ENCODE measurements at regions not wholly inside any gene's neighbourhood (a gene's known extent, or its start where the extent isn't known, plus 50 kb on each side); places are given as distances from the start of the nearest gene placed in this dataset.

DNA sequence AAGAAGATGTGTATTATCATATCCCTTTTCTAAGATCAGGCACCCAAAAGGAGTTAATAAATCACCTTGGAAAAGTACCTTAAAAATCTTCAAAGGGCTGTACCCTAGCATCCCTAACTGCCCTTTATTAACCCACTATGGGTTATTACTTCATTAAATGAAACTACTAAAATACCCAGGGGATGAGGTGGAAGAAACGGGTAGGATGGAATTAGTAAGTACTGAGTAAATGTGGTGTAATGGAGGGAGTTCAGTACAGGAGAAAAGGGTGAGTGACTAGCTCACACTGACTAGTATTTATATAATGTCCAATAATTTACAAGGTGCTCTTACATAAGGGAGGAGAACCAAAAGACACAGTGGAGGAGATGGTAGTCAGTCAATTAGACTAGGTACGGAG lies 51.0 kb upstream of the RASGEF1B start:
- no peak for TF ChIP-seq POLR2AphosphoS5 (IDR thresholded peaks at IDR 0.05; ENCODE audit: low read depth, low read length)
- no peak for TF ChIP-seq TAF1 (IDR thresholded peaks at IDR 0.05; ENCODE audit: borderline replicate concordance, insufficient read depth, low read length)
- TF ChIP-seq SIN3A (IDR thresholded peaks at IDR 0.05; ENCODE audit: borderline replicate concordance, insufficient read depth, low read length) = no peak
- no peak for TF ChIP-seq FOXP2 (optimal IDR thresholded peaks at IDR 0.05; ENCODE audit: borderline replicate concordance, extremely low read depth, extremely low read length, insufficient read depth)
- TF ChIP-seq REST (IDR thresholded peaks at IDR 0.05; ENCODE audit: insufficient read depth in 1 of 2, low read depth in 2 of 2, low read length in 2 of 2) = no peak

DNA sequence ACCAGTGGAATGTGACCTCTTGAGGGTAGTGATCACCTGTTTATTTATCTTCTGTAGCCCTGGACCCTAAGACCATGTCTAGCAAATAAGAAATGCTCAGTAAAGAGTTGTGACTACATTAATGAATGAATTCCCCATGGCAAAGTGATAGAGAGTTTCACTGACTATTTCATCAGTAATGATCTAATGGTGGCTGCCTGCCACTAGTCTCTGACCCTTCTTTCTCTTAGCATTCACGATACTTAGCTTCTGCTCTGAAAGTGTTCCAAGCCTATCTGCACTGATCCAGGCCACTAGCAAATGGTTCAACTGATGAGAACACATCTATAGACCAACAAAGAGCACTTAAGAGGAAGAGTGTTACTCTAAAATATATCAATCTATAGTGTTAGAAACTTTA lies 50.0 kb upstream of the RASGEF1B start:
- TF ChIP-seq FOXP2 (optimal IDR thresholded peaks at IDR 0.05; ENCODE audit: borderline replicate concordance, extremely low read depth, extremely low read length, insufficient read depth) (no peak), POLR2AphosphoS5 (IDR thresholded peaks at IDR 0.05; ENCODE audit: low read depth, low read length) (no peak), REST (IDR thresholded peaks at IDR 0.05; ENCODE audit: insufficient read depth in 1 of 2, low read depth in 2 of 2, low read length in 2 of 2) (no peak), TAF1 (IDR thresholded peaks at IDR 0.05; ENCODE audit: borderline replicate concordance, insufficient read depth, low read length) (no peak), SIN3A (IDR thresholded peaks at IDR 0.05; ENCODE audit: borderline replicate concordance, insufficient read depth, low read length) (no peak)
